Activated CD8-positive, alpha-beta T cell treated with anti-CD3 and anti-CD28 coated beads for 36 hours (primary cell): ENCODE measurements at regions not wholly inside any gene's neighbourhood (a gene's known extent, or its start where the extent isn't known, plus 50 kb on each side); places are given as distances from the start of the nearest gene placed in this dataset.

Experiments
- ATAC-seq: fragments of 200-7000 bp; cut with Tn5 transposase; one replicate; pipeline ENCODE4 v1.10.0; 2021; ENCODE audit warnings: mild to moderate bottlenecking, moderate library complexity
- CTCF ChIA-PET: fragments of 350-600 bp; sonication (Branson Sonifier 250); formaldehyde crosslinking; loops from one replicate; lab custom pipeline; 2021; ENCODE audit warnings: antibody characterized with exemption; lab: Charles Lee
- POLR2A ChIA-PET: fragments of 350-600 bp; sonication (Branson Sonifier 250); formaldehyde crosslinking; loops from one replicate; lab custom pipeline; 2021; ENCODE audit warnings: antibody characterized with exemption; lab: Charles Lee
- DNase-seq: peaks from one replicate; pipeline ENCODE4 v3.0.0-alpha.2; 2020
- H3K27ac Mint-ChIP-seq: one replicate; pipeline ENCODE4 v1.8.0; 2021; ENCODE audit warnings: mild to moderate bottlenecking, mixed read lengths
- H3K27me3 Mint-ChIP-seq: one replicate; pipeline ENCODE4 v1.8.0; 2021; ENCODE audit warnings: mixed read lengths
- H3K36me3 Mint-ChIP-seq: one replicate; pipeline ENCODE4 v1.8.0; 2021; ENCODE audit warnings: low read depth, mixed read lengths
- H3K4me1 Mint-ChIP-seq: one replicate; pipeline ENCODE4 v1.8.0; 2021; ENCODE audit warnings: low read depth, mixed read lengths
- H3K4me3 Mint-ChIP-seq: one replicate; pipeline ENCODE4 v1.8.0; 2021; ENCODE audit warnings: mild to moderate bottlenecking, moderate library complexity, mixed read lengths
- H3K9me3 Mint-ChIP-seq: one replicate; pipeline ENCODE4 v1.8.0; 2021; ENCODE audit warnings: mixed read lengths
- intact Hi-C: fragments of 100-400 bp; cut with micrococcal nuclease; formaldehyde crosslinking; loops from one replicate; pipeline ENCODE4 v1.10.0; 2022
- TF ChIP-seq, protein P1 (sequence below): fragments of 200-600 bp; IDR thresholded peaks from one replicate; pipeline ENCODE4 v1.8.0; 2022; ENCODE audit warnings: antibody characterized with exemption, mild to moderate bottlenecking

DNA sequence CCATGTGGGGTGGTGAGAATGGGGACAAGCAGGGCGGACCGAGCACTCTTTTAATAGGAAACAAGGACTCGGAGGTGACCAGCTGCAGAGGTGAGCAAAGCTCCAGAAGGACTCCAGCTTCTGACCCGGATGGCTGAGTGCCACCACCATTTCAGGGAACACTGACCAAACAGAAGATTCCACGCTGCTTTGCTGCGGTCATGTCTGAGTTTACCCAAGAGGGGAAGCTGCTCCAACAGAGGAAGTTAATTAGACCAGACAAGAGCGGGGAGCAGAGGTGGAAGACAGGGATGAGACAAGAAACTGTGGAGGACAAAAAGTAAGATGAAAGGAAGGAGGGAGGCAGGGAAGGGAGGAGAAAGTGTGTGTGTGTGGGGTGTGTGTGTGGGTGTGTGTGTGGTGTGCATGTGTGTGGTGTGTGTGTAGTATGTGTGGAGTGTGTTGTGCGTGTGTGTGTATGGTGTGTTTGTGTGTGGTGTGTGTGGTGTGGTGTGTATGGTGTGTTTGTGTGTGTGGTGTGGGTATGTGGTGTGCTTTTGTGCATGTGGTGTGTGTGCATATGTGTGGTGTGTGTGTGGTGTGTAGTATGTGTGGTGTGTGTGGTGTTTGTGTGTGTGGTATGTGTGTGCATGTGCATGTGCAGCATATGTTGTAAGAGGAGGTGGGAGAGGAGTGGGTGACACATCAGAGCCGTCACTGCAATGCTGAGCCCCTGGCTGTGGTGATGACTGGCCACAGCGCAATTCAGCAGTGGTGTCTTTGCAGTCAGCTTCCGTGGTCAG lies 82.2 kb upstream of the AKIP1 start:
- H3K36me3 Mint-ChIP-seq = no peaks in the 10 kb centered on the region
- CTCF ChIA-PET = no interaction called here
- no peak for ATAC-seq

DNA sequence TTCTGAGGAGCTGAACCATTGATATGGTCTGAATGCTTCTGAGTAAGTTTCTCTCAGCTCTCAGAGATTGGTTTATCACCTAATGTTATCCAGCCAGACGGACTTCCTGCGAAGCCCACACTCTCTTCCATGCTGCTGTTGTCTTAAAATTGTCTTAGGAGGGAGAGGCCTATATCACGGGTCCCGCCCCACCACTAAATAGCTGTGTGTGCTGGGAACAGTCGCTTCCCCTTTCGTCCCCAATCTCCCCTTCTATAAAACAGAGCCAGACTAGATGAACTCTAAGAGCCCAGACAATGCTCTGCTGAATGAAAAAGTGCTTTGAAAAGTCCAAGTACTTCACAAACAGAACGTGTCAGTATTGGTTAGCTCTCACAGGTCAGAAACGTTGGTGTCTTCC lies 81.4 kb upstream of the AKIP1 start:
- ChIA-PET CTCF (no interaction called here), POLR2A (interaction anchor here (0.6 kb wide), 1 partner anchor 156 kb away, joined by 3 read pairs; no protein-coding TSS in a partner anchor)
- Mint-ChIP-seq H3K27ac (no peak overlapping the region), H3K4me3 (no peak overlapping the region), H3K36me3 (no peaks in the 10 kb centered on the region), H3K4me1 (peaks cover 4% of the 10 kb centered on the region), H3K27me3 (peaks cover 1% of the 10 kb centered on the region), H3K9me3 (no peaks in the 10 kb centered on the region)
- no peak for DNase-seq
- TF ChIP-seq, protein P1, sequence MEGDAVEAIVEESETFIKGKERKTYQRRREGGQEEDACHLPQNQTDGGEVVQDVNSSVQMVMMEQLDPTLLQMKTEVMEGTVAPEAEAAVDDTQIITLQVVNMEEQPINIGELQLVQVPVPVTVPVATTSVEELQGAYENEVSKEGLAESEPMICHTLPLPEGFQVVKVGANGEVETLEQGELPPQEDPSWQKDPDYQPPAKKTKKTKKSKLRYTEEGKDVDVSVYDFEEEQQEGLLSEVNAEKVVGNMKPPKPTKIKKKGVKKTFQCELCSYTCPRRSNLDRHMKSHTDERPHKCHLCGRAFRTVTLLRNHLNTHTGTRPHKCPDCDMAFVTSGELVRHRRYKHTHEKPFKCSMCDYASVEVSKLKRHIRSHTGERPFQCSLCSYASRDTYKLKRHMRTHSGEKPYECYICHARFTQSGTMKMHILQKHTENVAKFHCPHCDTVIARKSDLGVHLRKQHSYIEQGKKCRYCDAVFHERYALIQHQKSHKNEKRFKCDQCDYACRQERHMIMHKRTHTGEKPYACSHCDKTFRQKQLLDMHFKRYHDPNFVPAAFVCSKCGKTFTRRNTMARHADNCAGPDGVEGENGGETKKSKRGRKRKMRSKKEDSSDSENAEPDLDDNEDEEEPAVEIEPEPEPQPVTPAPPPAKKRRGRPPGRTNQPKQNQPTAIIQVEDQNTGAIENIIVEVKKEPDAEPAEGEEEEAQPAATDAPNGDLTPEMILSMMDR = no peak
- intact Hi-C loops = no loop called here
- ATAC-seq = no peak

More for the DNA sequence above, 82.2 kb upstream of the AKIP1 start:
- peaks cover 4% of the 10 kb centered on the region for H3K4me1 Mint-ChIP-seq
- no peak for DNase-seq
- H3K27ac Mint-ChIP-seq = no peak overlapping the region
- H3K9me3 Mint-ChIP-seq = no peaks in the 10 kb centered on the region
- POLR2A ChIA-PET = no interaction called here
- H3K27me3 Mint-ChIP-seq = peaks cover 3% of the 10 kb centered on the region
- no peak overlapping the region for H3K4me3 Mint-ChIP-seq
- TF ChIP-seq, protein P1 = no peak
- intact Hi-C loops = no loop called here

DNA sequence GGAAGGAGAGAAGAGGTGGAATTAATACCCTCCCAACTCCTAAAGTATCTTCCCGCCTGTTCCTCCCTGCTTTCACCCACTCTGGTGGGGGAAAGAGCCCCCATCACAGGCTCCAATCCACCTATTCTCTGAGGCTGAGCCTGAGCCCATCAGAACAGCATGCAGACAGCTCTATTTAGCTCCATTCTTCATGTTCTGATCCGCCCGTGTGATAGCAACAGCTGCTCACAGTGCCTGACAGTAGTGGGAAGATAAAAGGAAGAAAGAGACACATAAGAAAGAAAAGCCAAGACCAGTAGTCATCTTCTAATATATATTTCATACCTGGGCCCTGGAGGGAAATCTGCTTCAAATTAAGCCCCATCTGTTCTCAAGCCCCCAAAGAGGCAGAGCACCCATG lies 80.3 kb upstream of the AKIP1 start:
- no peak overlapping the region for H3K27ac Mint-ChIP-seq
- ChIA-PET CTCF (no interaction called here), POLR2A (no interaction called here)

DNA sequence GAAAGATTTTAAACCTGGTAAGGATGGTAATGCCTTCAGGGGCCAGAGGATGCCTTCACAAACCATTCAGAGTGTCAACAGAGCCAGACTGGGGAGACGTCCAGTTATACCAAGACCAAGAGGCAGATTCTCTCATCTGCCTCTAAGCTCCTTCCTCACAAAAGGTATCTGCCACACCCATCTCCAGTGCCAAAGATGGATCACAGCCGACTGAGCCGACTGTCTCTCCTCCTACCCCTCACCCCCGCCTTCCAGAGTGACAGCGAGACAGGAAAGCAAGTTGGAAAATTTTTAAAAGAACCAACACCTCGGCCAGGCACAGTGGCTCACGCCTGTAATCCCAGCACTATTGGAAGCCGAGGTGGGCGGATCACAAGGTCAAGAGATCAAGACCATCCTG lies 79.1 kb upstream of the AKIP1 start:
- Mint-ChIP-seq H3K27ac (no peak overlapping the region), H3K4me3 (no peak overlapping the region), H3K36me3 (no peaks in the 10 kb centered on the region), H3K27me3 (peaks cover 6% of the 10 kb centered on the region), H3K9me3 (no peaks in the 10 kb centered on the region), H3K4me1 (peaks cover 4% of the 10 kb centered on the region)
- ATAC-seq (no peak), DNase-seq (no peak)
- POLR2A ChIA-PET = no interaction called here
- intact Hi-C loops = no loop called here
- CTCF ChIA-PET = no interaction called here
- TF ChIP-seq, protein P1 = no peak

More for the DNA sequence above, 80.3 kb upstream of the AKIP1 start:
- intact Hi-C loops = no loop called here
- Mint-ChIP-seq H3K4me1 (peaks cover 4% of the 10 kb centered on the region), H3K27me3 (peaks cover 3% of the 10 kb centered on the region), H3K36me3 (no peaks in the 10 kb centered on the region), H3K9me3 (no peaks in the 10 kb centered on the region), H3K4me3 (no peak overlapping the region)
- no peak for ATAC-seq
- TF ChIP-seq, protein P1 = no peak
- no peak for DNase-seq

DNA sequence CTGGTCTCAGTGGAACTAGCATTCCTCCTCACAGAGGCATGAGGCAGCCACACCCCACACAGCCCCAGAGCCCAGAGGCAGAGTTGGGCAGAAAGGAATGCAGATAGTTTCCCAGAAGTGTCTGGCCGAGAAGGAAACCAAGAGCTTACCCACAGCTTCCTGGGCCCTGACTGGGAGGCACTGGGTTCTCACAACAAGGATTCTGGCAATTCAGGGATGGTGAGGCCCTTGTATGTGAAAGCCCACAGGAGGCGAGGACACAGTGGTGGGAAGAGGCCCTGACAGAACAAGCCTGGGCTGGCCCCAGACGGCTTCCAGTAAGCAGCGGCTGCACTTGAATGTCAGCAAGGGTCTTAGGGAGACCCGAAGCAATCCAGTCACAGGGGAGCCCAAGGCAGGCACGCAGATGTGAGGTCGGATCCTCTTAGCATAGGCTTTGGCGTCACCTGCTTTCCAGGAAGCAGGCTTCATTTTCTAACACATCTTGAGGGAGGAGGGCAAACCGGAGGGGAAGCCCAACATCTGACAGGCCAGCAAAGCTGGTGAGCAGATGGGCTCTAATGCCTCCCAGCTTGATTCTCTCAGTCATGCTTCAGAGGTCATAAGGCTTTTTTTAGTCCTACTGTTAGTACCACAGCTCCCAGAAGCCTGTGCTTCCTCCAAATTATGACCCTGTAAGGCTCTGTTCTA lies 78.3 kb upstream of the AKIP1 start:
- ATAC-seq (peak; percentile 86), DNase-seq (peak; percentile 58)
- Mint-ChIP-seq H3K27me3 (peaks cover 9% of the 10 kb centered on the region), H3K4me1 (peaks cover 4% of the 10 kb centered on the region), H3K36me3 (no peaks in the 10 kb centered on the region), H3K27ac (peak overlapping the region; percentile 28), H3K4me3 (no peak overlapping the region), H3K9me3 (no peaks in the 10 kb centered on the region)
- POLR2A ChIA-PET = no interaction called here
- TF ChIP-seq, protein P1 = no peak
- intact Hi-C loops = no loop called here
- CTCF ChIA-PET = interaction anchor here (1.4 kb wide), 1 partner anchor 19 kb away, joined by 3 read pairs; no protein-coding TSS in a partner anchor
